HG03521 (cell line): ENCODE measurements at regions not wholly inside any gene's neighbourhood (a gene's known extent, or its start where the extent isn't known, plus 50 kb on each side); places are given as distances from the start of the nearest gene placed in this dataset.

Experiments used
- ATAC-seq: cut with Tn5 transposase; IDR thresholded peaks from one replicate; pipeline ENCODE4 v1.9.1; 2021; ENCODE audit warnings: mild to moderate bottlenecking, moderate library complexity; ENCODE audit not compliant: unreplicated experiment

DNA sequence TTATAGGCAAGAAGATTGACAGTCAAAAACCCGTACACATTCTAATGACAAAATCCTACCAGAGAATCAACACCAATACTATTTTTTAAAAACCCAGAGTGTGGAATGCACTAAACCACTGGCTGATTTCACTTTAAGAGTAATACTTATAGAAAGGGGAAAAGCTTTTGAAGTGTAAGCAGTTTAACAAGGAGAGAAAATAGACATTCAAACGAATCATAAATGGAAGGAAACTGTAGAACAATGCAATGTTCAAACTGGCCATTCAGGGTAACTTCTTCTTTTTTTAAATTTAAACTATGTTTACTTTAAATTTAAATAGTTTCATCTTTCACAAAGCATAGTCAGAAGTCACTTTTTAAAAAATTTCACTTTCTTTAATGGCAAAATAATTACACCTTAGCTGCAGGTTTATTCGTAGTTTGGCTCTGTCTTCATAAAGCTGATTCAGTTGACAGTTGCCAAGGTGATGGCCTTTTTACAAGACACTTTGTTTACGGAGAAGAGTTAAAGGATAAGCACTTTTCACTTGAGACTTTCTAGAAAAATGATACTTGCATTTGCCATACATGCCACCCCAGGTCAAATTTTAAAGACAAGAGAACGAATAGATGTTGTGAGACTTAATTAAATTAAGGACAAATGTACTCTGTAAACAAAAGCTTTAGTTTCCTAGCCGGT is 82.4 kb upstream of the KLF3 start:
- ATAC-seq, result no peak

DNA sequence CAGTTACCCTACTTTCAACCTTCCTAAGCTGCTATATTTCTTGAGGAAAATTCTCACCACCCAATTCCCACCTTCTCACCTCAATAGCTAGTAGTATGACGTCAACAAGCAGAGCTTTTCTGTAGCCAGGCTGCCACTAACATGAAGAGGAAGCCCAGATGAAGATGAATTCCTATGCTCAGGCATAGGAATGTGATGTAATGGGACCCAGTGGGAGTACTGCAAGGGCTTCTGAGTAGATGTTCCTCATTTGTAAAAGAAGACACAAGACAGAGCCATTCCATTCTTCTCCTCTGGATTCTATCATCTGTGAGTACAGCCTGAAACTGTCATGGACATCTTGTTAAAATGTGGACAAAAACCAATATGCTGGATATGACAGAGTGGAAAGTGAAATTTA is 81.6 kb upstream of the KLF3 start:
- no peak for ATAC-seq

DNA sequence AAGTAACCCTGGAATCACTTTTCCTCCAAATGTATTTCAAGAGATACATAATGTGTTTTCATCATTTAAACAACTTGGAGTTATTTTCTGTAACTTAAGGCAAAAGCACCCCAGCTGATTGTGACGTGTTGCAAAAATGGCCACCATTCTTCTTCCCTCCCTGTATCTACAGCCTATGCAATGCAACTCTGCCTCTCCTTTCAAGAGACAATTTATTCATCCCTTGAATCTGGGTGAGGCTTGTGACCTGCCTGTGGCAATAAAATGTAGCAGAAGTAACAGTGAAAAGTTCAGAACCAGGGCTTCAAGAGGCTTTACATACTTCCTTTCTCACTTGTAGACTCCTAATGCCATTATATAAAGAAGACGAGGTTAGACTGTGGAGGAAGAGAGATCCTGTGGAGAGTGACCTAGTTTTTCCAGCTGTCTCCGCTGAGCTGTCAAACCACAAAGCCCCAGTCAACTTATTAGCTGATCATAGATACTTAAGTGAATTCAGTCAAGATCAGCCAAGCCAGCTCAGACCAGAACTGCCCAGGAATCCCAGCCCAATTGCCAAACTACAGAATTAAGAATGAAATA is 81.0 kb upstream of the KLF3 start:
- no peak for ATAC-seq

DNA sequence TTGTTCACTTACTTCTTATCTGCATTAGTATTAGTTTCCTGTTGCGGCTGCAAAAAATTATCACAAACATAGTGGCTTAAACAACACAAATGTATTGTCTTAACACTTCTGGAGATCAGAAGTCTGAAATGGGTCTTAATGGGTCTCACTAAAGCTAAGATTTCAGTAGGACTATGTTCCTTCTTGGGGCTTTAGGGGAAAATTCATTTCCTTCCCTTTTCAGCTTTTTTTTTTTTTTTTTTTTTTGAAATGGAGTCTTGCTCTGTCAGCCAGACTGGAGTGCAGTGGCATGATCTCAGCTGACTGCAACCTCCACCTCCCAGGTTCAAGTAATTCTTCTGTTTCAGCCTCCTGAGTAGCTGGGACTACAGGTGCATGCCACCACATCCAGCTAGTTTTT is 78.1 kb upstream of the KLF3 start:
- ATAC-seq, result no peak

DNA sequence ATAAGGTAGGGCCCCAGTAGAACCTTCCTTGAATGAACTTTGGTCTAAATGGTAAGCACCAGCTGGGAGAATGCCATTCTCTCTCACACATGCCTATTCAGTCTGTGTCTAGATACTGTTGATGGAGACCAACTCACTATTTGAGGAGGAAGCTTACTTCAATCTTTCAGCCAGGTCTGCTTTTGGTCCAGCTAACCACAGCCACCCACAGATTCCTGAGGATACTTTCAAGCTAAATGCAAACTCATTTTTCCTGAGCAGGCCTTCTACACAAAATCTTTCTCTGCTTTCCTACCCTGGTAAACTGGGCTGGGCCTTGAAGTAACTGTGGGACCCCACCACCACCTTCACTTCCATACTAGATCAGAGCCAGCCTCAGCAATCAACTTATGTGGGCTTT is 76.9 kb upstream of the KLF3 start:
- no peak for ATAC-seq

DNA sequence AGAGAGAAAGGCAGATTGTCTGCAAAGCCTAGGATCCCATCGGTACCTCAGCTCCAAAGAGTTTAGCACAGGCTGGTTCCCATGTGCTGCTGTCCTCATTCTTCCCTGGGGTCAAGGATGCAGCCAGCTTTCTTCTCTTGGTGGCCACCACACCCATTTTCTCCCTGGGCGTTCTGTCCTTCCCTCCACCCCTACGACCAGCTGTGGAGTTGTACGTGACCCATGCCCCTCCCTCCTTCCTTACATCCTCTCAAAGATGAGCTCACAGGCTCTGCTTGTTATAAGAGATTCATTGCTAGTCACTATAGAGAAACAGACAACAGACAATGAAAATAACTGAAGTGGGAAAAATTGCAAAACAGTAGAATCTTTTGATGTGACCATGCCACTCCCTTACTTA is 74.0 kb upstream of the KLF3 start:
- ATAC-seq, result no peak

DNA sequence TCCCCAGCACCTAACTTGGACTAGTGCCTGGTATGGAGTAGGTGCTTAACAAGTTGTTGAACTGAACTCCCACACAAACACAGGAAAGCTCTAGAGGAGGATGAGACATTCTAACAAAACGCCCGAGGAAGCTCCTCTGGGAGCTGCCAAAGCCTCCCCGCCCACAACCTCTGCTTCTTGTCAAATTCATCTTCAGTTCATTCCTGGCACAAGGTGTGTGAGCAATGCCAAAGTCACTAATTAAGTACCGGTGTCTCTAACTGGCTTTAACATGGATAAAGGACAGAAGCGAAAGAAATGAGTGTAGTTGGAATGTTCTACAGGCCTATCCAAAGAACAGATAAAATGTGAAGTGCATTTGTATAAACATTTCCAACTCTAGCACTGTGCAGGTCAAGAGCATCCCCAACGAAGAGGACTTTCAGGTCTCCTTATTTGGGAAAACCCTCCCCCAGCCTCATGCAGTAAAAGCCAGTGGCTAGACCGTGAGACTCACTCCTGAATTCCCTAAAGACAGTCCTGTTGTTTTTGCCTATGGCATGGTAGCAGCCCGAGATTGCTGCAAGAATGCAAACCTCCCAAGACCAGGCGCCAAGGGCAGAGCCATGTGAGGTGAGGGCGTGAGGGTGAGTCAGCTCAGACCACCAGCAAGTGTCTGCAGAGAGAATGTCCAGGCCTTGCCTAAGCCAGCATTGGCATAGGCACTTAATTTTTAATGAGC is 72.2 kb upstream of the KLF3 start:
- no peak for ATAC-seq

DNA sequence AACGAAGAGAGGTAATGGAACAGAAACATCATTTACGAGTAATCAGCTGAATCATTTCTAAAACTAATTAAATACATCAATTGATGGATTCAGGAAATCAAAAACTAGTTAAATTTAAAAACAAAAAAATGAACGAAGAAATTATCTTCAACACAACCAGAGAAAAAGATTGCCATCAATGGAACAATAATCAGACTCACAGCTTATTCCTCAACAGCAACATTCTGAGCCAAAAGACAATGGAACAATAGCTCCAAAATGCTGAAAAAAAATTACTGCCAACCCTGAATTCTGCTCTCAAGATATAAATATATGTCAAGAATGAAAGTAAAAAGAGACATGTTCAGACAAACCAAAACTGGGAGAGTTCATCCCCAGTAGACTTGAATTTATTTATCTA is 65.5 kb upstream of the KLF3 start:
- no peak for ATAC-seq

DNA sequence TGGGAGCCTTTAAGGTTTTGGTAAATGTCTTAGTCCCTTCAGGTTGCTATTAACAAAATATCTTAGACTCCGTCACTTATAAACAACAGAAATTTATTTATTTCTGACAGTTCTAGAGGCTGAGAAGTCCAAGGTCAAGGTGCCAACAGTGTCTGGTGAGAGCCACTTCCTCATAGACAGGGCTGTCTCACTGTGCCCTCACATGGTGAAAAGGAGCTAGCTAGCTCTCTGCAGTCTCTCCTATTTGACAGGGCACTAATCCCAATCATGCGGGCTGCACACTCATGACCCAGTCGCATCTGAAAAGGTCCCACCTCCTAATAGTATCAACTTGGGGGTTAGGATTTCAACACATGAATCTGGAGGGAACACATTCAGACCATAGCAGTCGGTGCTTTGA is 63.4 kb upstream of the KLF3 start:
- no peak for ATAC-seq

DNA sequence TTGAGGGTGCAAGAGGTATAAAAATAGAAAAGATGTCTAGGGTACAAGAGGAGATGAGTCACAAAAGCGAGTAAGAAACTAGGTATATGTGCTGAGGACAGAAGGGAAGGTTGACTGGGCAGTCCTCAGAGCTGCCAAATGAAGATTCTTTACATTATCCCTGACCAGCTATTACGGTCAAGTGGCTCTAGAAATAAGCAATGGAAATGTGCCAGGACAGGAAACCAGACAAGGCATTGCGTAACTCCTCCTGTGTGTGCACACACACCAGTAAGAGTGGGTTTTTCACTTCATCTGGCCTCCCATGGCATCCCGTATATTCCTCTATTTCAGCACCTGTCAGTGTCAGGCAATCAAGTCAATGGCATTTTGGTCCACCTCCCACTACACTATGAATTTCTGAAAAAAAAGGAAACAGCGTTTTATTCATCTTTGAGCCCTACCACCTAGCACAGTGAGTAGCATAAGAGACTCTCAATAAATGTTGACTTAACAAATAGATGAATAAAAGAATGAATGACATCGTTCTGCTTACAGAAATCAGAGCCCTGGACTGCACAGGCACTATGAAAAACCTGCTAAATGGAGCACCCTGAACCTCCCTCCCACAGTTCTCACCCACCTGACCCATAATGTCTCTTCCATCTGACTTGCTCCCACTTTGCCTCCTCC is 62.6 kb upstream of the KLF3 start:
- no peak for ATAC-seq

DNA sequence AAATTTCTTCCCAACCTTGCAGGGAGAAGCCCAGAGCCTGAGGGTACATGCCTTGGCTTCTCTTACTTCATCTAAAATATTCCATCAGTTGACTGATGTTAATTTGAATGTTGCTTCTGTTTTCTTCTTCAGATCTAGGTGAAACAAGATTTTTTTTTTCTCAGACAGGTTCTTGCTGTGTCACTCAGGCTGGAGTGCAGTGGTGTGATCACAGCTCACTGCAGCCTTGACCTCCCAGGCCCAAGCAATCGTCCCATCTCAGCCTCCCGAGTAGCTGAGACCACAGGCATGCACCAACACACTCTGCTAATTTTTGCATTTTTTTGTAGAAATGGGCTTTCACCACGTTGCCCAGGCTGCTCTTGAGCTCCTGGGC is 62.1 kb upstream of the KLF3 start:
- no peak for ATAC-seq

DNA sequence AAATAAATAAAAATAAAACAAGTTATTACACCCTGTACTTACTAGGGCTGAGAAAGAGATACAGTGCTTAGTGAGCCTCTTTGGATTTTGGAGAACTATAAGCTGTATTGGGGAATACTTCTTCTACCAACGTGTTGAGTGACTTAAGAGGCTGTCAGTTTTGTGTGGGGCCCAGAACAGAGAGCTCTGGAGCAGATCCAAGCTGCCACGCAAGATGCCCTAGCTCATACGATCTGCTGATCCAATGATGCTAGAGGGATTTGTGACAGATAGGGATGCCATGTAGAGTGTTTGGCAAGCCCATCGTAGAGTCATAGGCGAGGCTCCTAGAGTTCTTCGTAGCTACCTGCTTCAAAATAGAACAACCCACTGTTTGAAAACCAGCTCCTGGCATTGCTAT is 60.3 kb upstream of the KLF3 start:
- no peak for ATAC-seq

DNA sequence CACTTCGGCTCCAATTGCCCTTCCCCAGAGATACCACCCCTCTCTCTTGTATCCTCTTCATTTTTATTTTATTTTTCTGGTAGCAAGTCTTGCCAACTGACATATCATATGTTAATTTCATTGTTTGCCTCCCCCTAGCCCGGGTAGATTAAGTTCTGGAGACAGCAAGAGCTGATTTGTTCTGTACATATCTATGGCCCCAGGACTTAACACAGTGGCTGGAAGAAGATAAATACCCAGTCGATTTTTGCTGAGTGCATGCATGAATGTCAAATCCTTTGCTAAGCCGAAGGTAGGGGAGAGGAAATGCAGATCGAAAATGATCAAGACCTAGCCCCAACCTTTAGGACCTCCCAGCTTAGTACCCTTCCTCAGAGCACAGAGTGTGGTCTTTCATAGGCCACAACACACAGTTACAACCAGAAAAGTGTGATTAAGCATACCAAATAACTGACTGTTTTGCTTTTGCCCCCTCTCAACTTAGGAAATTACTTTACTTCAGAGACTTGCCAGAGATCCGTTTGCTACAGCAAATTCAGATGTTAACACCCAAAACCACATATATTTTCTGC is 58.7 kb upstream of the KLF3 start:
- ATAC-seq, result no peak

DNA sequence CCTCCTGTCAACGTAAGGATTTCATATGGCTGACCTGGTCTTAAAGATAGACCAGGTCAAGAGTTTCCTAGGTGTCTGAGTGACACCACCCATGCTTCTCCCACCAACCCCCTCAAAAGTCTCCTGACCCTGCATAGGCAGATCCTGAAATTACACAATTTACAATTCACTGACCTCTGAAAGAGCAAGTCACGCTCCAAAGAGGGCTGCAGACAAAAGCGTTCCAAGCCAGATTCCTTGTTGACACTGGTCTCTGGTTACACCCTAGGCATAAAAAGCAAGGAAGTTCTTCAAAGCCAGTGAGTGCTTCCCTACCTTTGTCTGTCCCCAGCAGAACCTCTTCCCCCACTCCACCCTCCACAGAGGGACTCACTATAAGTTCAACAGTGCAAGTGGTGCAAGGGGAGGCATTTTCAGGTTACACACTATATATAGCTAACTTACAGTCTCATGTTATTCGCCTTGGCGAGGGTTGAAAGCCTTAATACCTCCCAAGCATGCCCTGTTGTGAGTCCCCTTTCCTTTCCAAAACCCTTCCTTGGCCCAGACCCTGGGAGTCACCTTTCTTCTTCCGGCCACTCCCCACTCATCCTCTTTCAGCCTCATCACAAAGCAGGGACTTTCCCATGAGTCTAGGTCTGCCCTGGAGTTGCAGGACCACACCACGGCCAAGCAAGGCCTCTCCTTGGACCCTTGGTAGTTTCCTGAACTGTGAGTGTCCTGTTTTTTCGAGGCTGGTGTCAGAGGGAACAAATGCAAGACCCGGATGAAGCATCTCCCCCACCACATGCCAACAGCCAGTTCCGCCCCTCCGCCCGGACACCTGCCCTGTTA is 58.0 kb upstream of the KLF3 start:
- no peak for ATAC-seq

DNA sequence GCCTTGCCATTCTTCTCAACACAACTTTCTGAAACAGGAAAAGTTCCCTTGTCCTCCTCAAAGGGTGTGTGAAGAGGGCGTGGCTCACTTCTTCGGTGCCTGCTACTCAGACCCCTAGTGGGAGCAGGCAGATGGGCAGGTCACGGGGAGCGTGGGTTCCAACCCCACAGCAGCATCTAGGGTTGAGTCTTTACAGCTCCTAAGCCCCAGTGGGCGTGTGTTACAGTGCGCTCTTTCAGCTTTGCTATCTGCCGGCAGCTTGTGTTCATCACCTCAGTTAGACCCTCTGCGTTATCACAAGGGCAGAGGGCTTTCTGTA is 57.5 kb upstream of the KLF3 start:
- ATAC-seq, result no peak

DNA sequence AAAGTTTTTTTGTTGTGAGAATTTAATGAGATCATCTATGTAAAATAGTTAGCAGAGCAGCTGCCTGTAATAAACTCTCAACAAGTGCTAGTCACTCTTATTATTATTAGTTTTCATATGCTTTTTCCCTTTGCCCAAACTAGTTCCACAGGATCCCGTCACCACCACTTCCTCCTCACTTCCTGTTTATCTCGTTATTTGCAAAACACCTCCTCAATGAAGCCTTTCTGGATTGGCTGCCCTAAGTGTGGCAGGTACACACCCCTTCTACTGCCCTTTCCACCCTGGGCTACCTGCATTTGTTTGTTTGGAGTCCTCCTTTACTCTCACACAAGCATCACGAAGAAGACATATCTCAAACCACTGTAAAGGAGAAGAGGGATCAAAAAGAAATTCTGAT is 54.4 kb upstream of the KLF3 start:
- ATAC-seq, result no peak

DNA sequence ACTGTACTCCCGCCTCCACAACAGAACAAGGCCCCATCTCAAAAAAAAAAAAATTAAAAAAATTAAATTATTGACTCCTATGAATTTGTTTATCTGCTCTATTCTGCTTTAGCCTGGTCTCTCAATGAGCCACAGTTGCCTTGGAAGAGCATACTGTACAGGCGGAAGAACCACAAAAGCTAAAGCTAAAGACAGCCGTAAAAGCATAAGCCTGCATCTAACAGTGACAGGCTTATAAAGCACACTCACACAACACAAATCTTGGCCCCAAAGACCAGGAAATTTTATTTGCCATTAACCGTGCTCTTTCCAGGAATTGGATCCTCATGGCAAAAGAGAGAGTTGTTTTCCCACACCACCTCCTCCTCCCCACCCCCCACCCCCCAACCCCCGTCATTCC is 53.5 kb upstream of the KLF3 start:
- no peak for ATAC-seq

DNA sequence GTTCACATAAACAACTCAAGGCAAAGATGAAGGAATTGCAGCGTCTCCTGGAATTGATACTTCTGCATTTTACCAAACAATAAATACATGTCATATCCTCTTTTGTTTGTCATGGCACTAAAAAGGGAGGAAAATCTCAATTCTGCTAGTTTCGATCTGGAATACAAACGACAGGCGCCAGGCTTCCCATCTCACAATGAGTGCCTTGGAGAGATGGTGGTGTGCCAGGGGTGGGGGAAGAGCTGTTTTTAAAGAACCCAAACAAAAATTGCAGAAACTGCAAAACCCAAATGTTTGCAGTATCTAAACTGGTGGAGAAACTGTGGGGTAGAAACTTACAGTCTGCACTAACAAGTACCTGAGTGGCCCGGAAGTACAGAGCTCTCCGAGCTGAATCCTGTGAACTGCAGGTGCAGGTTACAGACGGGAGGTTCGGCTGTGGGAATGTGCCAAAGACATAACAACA is 53.0 kb upstream of the KLF3 start:
- ATAC-seq, result no peak

DNA sequence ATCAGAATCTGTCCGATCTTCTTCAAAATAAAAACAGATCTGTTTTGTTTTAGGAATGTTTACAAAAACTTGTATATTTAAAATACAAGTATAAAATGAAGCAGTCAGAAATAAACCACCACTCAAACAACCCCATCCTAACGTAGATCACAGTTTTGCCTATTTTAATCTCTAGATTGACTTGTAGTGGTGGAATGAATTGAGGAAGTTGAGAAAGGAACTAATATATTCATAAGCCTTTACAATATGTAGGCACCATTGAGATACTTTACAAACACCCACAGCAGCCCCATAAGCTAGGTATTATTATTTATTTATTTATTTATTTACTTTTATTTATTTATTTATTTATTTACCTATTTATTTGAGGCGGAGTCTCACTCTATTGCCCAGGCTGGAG is 52.3 kb upstream of the KLF3 start:
- no peak for ATAC-seq

DNA sequence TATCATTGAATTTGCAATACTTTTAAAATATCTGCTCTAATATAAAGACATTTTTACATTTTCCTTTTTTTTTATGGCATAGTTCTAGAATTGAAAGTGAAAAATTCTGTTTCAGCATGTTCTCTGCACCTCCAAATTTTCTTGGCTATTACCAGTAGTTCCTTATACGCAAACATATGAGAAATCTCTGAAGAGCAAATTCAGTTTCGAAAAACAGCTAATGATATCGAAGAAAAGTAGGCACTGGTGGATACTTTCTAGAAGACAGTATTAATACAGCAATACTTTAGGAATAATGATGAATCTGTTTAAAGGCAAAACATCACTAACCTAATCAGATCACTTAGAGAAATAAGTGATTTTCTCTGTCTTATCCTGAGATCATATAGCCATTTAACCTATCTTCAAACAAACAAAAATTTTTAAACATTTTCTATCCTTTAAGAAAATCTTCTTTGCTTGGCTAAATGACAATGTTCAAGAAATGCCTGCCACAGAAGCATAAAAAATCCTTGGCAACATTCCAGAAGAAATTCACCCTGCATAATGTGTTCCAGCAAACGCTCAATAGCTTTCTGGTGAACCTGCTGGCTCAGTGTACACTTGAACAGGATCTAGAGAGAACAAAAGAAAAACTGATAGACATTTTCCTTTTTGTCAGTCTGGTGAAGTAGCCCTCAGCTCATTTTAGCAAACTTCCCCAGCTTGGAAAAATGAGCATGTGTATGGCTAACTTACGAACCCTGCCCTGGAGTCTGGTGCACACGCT is 51.2 kb upstream of the KLF3 start:
- no peak for ATAC-seq
